BE2C (cell line): ENCODE measurements at regions not wholly inside any gene's neighbourhood (a gene's known extent, or its start where the extent isn't known, plus 50 kb on each side); places are given as distances from the start of the nearest gene placed in this dataset.

Experiments
- DNase-seq: peaks from one replicate; pipeline ENCODE4 v3.0.0-alpha.2; 2020
- H3K27me3 ChIP-seq: fragments of 250-450 bp; sonication (Bioruptor Pico); 2 replicates; pipeline ENCODE4 v1.5.1; 2020; ENCODE audit warnings: mild to moderate bottlenecking
- H3K36me3 ChIP-seq: fragments of 250-450 bp; sonication (Bioruptor Pico); 2 replicates; pipeline ENCODE4 v1.5.1; 2020; ENCODE audit warnings: mild to moderate bottlenecking
- H3K4me1 ChIP-seq: fragments of 250-450 bp; sonication (Bioruptor Pico); 2 replicates; pipeline ENCODE4 v1.5.1; 2020
- H3K4me3 ChIP-seq: 2 replicates; pipeline ENCODE4 v1.5.1; 2011; ENCODE audit warnings: low read depth, low read length
- H3K9me3 ChIP-seq: fragments of 250-450 bp; sonication (Bioruptor Pico); 2 replicates; pipeline ENCODE4 v1.5.1; 2020
- TF ChIP-seq, protein P1 (sequence below): IDR thresholded peaks from 2 replicates; pipeline ENCODE4 v1.5.1; 2012; ENCODE audit warnings: mild to moderate bottlenecking, low read depth, low read length

DNA sequence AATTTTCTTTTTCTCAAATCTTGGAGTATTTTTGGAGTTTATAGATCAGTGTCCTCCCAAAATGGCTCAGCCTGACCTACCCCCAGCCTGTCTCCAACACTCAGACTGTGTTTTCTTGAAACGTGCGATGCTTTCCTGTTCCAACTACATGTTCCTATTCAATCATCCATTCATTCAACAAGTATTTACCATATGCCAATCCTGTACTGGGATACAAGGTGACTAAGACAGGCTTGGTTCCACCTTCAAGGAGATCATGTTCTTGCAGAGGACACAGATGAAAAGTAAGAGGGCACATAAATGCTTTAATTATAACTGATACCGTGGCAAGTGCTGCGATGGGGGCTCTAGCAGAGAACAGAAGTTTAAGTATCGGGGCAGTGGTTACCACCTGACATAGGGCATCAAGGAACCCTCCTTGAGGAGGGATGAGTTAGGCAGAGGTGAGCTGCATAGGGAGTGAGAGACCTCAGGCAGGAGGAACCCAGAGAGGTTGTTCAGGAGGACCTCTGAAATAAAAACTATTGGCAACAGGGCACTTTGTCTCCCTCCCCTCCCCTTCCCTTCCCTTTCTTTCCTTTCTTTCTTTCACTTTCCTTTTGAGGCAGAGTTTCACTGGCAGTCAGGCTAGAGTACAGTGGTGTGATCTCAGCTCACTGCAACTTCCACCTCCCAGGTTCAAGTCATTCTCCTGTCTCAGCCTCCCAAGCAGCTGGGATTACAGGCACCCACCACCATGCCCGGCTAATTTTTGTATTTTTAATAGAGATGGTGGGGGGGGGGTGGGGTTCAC, 469.0 kb downstream of the EPHA4 start:
- Histone ChIP-seq H3K9me3 (no peaks in the 10 kb centered on the region), H3K4me1 (no peaks in the 10 kb centered on the region), H3K27me3 (no peaks in the 10 kb centered on the region), H3K36me3 (no peaks in the 10 kb centered on the region), H3K4me3 (no peak overlapping the region)
- TF ChIP-seq, protein P1, sequence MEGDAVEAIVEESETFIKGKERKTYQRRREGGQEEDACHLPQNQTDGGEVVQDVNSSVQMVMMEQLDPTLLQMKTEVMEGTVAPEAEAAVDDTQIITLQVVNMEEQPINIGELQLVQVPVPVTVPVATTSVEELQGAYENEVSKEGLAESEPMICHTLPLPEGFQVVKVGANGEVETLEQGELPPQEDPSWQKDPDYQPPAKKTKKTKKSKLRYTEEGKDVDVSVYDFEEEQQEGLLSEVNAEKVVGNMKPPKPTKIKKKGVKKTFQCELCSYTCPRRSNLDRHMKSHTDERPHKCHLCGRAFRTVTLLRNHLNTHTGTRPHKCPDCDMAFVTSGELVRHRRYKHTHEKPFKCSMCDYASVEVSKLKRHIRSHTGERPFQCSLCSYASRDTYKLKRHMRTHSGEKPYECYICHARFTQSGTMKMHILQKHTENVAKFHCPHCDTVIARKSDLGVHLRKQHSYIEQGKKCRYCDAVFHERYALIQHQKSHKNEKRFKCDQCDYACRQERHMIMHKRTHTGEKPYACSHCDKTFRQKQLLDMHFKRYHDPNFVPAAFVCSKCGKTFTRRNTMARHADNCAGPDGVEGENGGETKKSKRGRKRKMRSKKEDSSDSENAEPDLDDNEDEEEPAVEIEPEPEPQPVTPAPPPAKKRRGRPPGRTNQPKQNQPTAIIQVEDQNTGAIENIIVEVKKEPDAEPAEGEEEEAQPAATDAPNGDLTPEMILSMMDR: no peak
- DNase-seq: no peak

DNA sequence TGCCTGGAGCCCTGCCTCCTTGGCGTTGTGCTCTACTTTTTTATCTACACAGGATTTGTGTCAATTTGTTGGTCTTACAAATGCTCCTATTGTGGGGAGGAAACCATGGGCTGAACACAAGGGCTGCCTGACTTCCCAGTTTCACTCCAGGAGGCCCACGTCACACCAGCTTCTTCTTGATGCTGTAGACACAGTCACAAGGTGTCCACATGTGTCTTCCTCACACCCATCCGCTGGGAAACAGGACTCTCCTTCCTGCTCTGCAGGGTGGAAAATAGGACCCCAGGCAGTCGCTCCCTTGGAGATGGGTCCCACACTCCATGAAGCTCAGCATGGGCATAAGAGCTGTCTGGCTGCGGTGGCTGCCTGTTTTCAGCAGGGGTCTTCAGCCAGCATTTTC, 468.2 kb downstream of the EPHA4 start:
- DNase-seq: no peak
- Histone ChIP-seq H3K4me1 (no peaks in the 10 kb centered on the region), H3K27me3 (no peaks in the 10 kb centered on the region), H3K36me3 (no peaks in the 10 kb centered on the region), H3K4me3 (no peak overlapping the region), H3K9me3 (no peaks in the 10 kb centered on the region)
- TF ChIP-seq, protein P1: no peak

DNA sequence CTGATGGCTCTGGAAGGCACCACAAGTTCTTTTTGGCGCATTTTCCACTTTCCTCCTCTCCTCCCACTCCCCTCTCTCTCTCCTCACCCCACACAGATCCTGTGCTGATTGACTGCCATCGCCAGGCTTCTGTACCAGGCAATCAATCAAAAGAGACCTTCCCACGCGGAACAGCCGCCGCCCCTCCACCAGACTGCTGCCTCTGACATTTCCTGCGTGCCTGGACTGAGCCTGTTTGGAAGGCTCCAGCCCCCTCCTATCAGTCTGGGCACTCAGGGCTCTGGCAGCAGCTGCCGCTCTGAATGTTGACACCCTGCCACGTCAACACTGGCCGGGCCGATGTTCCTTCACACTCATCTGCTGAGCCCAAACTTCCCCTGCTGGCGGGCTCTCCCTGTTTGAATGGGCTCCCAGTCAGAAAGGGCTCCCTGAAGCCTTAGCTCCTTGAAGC, 467.7 kb downstream of the EPHA4 start:
- no peak for DNase-seq
- H3K4me1 ChIP-seq: no peaks in the 10 kb centered on the region
- H3K36me3 ChIP-seq: no peaks in the 10 kb centered on the region
- H3K9me3 ChIP-seq: no peaks in the 10 kb centered on the region
- no peaks in the 10 kb centered on the region for H3K27me3 ChIP-seq
- TF ChIP-seq, protein P1: no peak
- no peak overlapping the region for H3K4me3 ChIP-seq

DNA sequence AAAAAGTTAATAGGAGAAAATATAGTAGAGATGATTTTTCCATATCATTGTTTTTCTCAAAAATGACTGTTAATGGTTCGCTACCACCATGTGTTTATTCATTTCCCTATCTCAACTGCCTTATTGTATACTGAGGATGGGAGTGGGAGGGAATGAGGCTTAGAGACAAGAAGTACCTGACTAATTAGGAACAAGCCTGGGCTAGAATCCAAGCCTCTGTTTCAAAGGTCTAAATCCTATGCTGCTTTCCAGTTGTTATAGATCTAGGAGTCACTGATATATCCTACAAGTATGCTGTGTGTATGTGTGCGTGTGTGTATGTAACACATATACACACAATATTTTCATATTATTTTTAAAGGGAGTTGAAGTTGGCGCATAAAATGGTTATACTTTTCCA, 465.9 kb downstream of the EPHA4 start:
- Histone ChIP-seq H3K27me3 (no peaks in the 10 kb centered on the region), H3K36me3 (no peaks in the 10 kb centered on the region), H3K4me3 (no peak overlapping the region), H3K4me1 (no peaks in the 10 kb centered on the region), H3K9me3 (no peaks in the 10 kb centered on the region)
- TF ChIP-seq, protein P1: no peak
- DNase-seq: no peak

DNA sequence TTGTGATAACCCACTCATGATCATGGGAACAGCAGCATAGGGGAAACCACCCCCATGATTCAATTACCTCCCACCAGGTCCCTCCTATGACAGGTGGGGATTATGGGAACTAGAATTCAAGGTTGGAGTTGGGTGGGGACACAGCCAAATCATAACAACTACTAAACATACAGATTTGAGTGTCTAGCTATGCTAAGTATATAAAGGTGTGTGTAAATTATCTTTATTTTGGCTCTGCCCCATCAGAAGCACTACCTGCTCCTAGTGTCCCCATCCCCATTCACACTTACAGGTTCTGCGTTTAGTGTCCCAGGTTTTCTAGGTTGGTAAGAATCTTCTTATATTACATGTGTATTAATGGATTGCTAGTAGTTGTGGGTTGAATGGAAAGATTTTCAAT, 464.7 kb downstream of the EPHA4 start:
- no peaks in the 10 kb centered on the region for H3K9me3 ChIP-seq
- DNase-seq: no peak
- no peaks in the 10 kb centered on the region for H3K36me3 ChIP-seq
- no peaks in the 10 kb centered on the region for H3K4me1 ChIP-seq
- TF ChIP-seq, protein P1: no peak
- no peaks in the 10 kb centered on the region for H3K27me3 ChIP-seq
- H3K4me3 ChIP-seq: no peak overlapping the region

DNA sequence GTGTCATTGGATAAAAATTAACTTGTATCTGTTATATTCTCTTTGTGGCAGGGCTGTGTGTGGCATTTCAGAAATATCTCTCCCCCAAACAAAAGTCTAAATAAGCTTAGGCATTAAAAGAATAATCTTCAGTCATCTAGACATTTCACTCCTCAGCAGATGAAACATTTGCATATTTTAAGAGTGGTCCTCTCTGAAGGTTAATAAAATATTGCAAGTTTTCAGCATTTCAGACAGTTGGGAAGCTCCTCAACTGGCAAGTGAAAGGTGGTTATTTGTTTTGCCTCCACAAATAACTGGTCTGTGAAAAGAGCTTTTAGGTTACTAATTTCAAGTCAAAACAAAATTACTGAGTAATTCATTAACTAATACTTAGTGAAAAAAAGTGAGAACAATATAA, 462.6 kb downstream of the EPHA4 start:
- TF ChIP-seq, protein P1: no peak
- H3K4me3 ChIP-seq: no peak overlapping the region
- H3K27me3 ChIP-seq: no peaks in the 10 kb centered on the region
- H3K36me3 ChIP-seq: no peaks in the 10 kb centered on the region
- no peak for DNase-seq
- no peaks in the 10 kb centered on the region for H3K9me3 ChIP-seq
- H3K4me1 ChIP-seq: no peaks in the 10 kb centered on the region
